ENCODE measurements at regions not wholly inside any gene's neighbourhood (a gene's known extent, or its start where the extent isn't known, plus 50 kb on each side); places are given as distances from the start of the nearest gene placed in this dataset.

DNA sequence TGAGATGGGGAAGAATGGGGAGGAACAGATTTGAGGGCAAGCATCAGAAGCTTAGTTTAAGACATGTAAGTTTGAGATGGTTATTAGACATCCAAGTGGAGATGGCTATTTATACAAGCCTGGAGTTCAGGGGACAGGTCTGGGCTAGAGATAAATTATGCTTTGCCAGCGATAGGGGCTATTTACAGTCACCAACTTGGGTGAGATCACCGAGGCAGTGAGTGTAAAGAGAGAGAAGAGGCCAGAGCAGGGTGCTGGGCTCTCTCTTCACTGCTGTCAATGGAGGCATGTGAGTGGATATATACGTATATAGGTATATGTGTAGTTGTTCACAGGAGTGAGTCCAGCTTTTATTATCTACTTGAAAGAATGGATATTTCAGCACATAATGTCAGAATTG lies 81.0 kb downstream of the QPCT start:
- H3K27me3 Mint-ChIP-seq = no peaks in the 10 kb centered on the region
- H3K4me3 Mint-ChIP-seq = no peak overlapping the region
- H3K36me3 Mint-ChIP-seq = no peaks in the 10 kb centered on the region
- DNase-seq = no peak
- H3K4me1 Mint-ChIP-seq = no peaks in the 10 kb centered on the region
- no peaks in the 10 kb centered on the region for H3K9me3 Mint-ChIP-seq
- no peak overlapping the region for H3K27ac Mint-ChIP-seq

DNA sequence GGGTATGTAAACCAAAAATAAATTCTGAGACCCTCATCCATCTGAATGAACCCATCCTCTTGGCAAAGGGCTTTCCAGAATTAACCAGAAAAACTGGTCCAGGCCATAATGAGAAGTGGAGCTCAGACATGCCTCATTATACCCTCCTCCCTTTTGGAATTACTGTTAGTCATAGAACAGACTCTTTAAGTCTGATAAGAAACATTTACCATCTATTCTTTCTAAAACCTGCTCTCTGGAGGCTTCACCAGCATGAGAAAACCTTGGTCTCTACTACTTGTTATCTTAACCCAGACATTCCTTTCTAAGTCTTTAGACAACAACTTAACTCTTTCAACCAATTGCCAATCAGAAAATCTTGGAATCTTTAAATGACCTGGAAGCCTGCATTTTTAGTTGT lies 82.8 kb downstream of the QPCT start:
- H3K36me3 Mint-ChIP-seq = no peaks in the 10 kb centered on the region
- H3K4me3 Mint-ChIP-seq = no peak overlapping the region
- no peak overlapping the region for H3K27ac Mint-ChIP-seq
- no peaks in the 10 kb centered on the region for H3K9me3 Mint-ChIP-seq
- no peaks in the 10 kb centered on the region for H3K27me3 Mint-ChIP-seq
- H3K4me1 Mint-ChIP-seq = no peaks in the 10 kb centered on the region
- no peak for DNase-seq

DNA sequence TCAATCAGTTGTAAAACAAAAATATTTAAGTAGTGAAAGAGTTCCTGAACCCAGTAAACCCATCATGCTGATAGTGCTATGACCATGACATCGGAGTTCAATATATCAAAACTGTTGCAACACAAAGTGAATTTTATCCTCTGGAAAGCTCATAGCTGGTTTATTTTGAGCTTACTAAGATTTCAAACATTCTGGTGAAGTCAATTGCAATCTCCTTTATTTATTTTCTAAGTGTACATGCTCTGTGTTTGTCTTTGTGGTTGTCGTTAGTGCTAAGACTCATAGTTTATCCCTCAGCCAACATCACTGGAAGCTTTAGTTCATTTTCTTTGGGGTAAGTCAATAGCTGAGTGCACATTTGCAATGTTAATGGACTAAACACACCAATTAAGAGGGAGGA lies 91.9 kb downstream of the QPCT start:
- no peaks in the 10 kb centered on the region for H3K9me3 Mint-ChIP-seq
- no peaks in the 10 kb centered on the region for H3K36me3 Mint-ChIP-seq
- no peak overlapping the region for H3K4me3 Mint-ChIP-seq

DNA sequence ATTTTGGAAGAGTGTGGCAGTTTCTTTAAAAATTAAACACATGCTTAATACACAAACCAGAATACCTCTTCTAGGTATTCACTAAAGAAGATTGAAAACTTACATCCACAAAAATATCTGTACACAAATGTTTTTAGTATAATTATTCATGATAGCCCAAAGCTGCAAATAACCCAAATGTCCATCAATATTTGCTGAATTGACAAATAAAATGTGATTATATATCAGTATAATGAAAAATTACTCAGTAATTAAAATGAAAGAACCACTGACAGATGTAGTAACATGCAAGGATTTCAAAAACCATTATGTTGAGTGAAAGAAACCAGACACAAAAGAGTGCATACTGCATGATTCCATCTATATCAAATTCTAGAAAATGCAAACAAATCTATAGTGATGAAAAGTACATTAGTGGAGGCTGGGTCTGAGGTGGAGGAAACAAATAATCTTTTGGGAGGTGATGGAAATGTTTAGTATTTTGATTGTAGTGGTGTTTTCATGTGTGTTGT lies 94.8 kb downstream of the QPCT start:
- DNase-seq = no peak
- Mint-ChIP-seq H3K36me3 (peaks cover 4% of the 10 kb centered on the region), H3K4me1 (no peaks in the 10 kb centered on the region), H3K4me3 (no peak overlapping the region), H3K27me3 (no peaks in the 10 kb centered on the region), H3K27ac (no peak overlapping the region), H3K9me3 (peaks cover 2% of the 10 kb centered on the region)

More for the DNA sequence above, 91.9 kb downstream of the QPCT start:
- Mint-ChIP-seq H3K27ac (no peak overlapping the region), H3K27me3 (peaks cover 3% of the 10 kb centered on the region), H3K4me1 (no peaks in the 10 kb centered on the region)
- no peak for DNase-seq

DNA sequence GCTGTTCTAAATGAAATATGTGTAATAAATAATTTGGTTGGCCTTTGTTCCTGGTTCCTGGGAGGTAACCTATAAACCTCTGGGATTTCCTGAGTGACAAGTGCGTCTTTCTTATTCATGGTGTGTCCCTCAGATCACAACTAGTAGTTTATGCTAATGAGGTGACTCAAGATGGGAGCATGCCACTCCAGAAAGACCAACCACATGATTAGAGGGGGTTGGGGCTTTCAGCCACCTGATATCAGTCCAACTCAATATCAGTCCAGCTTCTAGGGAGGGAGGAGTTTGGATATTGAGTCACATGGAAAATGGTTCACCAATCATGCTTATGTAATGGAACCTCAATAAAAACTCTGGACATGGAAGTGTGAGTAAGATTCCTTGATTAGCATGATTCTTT lies 96.6 kb downstream of the QPCT start:
- DNase-seq = no peak
- Mint-ChIP-seq H3K4me3 (no peak overlapping the region), H3K36me3 (peaks cover 4% of the 10 kb centered on the region), H3K9me3 (peaks cover 2% of the 10 kb centered on the region), H3K27me3 (no peaks in the 10 kb centered on the region), H3K27ac (no peak overlapping the region), H3K4me1 (no peaks in the 10 kb centered on the region)

DNA sequence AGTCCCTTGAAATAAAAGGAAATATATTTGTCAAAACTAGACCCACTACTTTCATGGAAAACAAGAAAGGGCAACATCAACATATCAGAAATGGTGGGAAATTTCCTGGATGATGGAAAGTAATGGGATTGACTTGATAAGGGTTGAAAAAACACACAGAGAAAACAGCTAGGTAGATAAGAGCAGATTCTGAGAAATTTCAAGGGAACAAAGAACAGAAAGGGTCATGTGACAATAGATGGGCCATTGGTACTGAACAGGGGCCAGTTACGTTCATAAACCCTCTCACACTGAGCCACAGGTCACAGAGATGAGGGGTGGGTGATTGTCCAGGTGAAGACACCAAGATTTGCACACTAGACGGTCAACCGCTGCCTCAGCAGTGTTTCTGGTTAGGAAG lies 98.7 kb downstream of the QPCT start:
- Mint-ChIP-seq H3K9me3 (peaks cover 2% of the 10 kb centered on the region), H3K36me3 (peaks cover 4% of the 10 kb centered on the region), H3K27ac (no peak overlapping the region), H3K4me1 (no peaks in the 10 kb centered on the region), H3K27me3 (no peaks in the 10 kb centered on the region), H3K4me3 (no peak overlapping the region)
- no peak for DNase-seq

DNA sequence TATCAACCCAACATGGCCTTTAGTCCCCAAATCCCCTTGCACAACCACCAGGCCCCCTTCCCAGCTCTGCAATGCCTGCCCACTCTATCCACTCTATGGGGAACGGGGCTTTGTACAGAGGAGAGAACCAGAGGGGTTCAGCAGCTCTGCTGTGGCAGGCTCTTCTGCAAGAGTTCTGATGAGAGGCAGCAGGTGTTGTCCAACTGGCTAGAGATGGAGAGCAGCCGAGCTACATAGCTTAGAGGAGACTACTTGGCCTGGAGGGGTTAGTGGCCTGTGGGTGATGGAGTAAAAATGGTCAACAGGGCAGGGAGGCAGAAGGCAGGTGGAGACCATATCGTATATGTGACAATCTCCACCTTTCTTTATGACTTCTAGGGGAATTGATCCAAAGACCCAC lies 103.0 kb downstream of the QPCT start:
- Mint-ChIP-seq H3K36me3 (peaks cover 2% of the 10 kb centered on the region), H3K9me3 (no peaks in the 10 kb centered on the region), H3K4me3 (no peak overlapping the region), H3K27me3 (no peaks in the 10 kb centered on the region), H3K4me1 (peaks cover 7% of the 10 kb centered on the region), H3K27ac (no peak overlapping the region)
- no peak for DNase-seq

DNA sequence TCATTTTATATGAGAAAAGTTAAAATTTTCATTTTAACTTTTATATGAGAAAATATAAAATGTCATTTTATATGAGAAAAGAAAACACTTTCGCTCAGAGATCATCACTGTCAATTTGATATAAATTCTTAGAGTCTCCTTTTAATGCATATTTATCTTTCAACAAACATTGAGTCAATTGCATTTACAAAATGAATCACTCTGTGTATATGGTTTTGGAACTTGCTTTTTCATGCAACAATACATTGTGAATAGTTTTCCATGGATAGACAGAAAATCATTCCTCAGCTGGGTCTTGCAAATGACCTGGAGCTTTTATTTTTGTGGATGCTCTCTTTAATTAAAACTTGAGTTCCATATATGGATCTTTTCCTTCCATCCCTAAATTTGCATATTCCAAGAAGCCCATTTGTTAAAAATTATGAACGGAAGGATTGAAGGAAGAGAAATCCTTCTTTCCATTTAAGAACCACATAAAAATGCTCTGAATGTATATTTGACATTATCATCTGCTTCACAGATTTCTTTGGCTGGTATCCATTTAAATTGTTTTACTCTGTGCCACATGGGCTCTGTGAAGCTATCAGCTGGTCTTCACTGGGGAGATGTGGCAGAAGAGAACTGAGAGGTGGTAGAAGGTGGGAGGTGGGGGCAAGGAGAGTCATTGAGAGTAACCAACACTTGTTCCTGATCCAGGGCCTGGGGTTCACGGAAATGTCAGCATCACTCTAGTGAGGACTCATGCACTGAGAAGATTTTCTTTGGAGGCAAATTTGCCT lies 104.1 kb downstream of the QPCT start:
- H3K27me3 Mint-ChIP-seq = no peaks in the 10 kb centered on the region
- H3K27ac Mint-ChIP-seq = no peak overlapping the region
- H3K36me3 Mint-ChIP-seq = no peaks in the 10 kb centered on the region
- H3K4me1 Mint-ChIP-seq = peaks cover 10% of the 10 kb centered on the region
- H3K9me3 Mint-ChIP-seq = no peaks in the 10 kb centered on the region
- no peak for DNase-seq
- H3K4me3 Mint-ChIP-seq = no peak overlapping the region

DNA sequence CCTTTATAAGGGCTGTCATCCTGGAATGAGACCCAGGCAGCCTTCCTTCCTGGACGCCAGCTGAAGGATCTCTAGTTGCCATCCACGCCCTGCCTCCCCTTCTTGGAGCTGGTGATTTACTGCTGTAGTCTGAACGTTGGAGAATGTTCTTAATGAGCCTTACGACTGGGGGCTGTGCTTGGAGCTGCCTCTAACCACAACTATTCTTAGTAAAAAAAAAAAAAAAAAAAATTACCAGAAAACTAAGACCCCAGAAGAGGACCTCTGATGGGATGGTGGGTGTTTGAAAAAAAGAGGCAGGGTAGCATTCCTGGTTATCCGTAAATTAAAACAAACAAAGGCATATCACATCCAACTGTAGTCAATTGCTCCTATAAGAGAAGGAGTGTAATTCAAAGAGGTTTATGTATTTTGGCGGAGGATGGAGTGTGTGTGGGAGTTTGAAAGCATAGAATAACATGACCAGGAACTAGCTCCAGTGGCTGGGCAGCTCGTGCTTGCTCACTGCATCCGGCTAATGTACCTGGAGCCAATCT lies 105.4 kb downstream of the QPCT start:
- Mint-ChIP-seq H3K4me3 (no peak overlapping the region), H3K27ac (no peak overlapping the region), H3K36me3 (no peaks in the 10 kb centered on the region), H3K9me3 (no peaks in the 10 kb centered on the region), H3K27me3 (no peaks in the 10 kb centered on the region), H3K4me1 (peaks cover 11% of the 10 kb centered on the region)
- no peak for DNase-seq

DNA sequence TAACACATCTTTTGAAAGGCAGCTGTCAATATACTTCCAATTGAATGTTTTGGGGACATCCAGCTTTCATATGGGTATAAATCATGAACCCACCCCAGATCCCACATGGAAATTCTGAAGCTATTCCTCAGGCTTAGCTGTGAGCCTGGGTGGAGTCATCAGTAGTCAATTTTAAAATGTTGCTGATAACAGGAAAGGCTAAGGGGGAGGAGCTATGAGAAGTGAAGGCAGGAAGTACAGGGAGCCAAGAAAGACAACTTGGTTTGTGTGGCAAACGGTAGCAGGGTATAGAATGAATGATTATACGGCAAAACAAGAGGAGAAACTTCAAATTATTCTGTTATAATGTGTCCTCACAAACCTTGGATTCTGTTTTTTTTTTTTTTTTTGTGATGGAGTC lies 108.6 kb downstream of the QPCT start:
- Mint-ChIP-seq H3K4me1 (peaks cover 34% of the 10 kb centered on the region), H3K27me3 (no peaks in the 10 kb centered on the region), H3K4me3 (no peak overlapping the region), H3K36me3 (no peaks in the 10 kb centered on the region), H3K27ac (no peak overlapping the region), H3K9me3 (no peaks in the 10 kb centered on the region)
- DNase-seq = no peak

DNA sequence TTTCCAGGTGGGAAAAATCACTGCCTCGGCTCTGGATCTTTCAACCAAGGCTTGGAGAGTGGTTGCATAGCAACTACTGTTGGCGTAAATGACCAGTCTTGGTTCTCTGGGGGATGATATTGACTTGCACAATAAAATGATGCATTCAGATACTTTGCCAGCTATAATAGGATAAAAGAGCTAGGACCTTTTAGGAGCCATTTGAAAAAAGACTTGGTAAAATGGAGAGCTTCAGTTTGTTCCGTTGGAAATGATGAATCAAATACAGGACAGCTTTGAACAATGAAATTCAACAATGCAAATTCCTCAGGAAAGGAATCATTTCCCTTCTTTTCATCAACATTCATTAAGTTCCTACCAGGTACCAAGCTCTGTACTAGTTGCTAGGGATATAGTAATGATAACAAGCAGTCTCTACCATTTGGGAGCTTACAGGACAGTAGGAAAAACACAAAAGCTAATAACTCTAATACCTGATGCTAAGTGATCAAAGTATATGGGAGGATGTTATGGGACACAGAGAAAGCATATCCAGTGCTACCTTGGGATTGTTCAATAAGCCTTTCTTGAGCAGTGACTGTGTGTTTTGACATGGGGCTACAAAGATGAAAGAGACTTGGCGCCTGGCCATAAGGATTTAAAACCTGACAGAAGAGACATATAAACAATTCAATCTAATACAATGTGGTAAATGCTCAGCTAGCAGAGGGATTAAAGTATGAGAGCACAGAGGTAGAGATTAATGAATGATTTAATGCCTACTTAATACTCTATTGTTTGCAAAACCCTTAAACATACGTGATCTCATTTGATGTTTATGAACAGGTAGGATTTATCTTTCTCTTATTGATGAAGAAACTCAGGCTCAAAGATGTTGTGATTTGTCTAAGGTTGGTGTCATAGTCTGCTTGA lies 110.7 kb downstream of the QPCT start:
- Mint-ChIP-seq H3K36me3 (no peaks in the 10 kb centered on the region), H3K9me3 (no peaks in the 10 kb centered on the region), H3K27me3 (no peaks in the 10 kb centered on the region), H3K4me3 (no peak overlapping the region), H3K27ac (no peak overlapping the region), H3K4me1 (peaks cover 42% of the 10 kb centered on the region)
- DNase-seq = no peak

DNA sequence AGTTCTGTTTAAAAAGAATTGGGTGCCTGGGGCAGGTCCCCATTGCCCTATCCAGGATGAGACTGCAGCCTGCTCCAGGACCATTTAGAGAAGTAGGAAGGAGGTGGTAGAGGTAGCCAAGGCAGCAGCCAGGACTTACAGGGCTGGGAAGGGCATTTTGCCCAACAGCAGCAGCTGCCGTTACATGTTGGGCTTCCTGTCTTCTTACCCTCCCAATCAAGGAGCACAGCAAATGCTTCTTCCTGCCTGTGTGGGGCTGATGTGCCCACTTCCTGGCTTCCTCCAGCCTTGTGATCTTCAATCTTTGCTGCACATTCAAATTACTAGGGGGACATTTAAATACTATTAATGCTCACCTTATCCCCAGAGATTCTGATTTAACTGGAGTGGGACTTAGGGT lies 112.0 kb downstream of the QPCT start:
- Mint-ChIP-seq H3K9me3 (no peaks in the 10 kb centered on the region), H3K27ac (peak overlapping the region; percentile 60), H3K36me3 (no peaks in the 10 kb centered on the region), H3K4me1 (peaks cover 43% of the 10 kb centered on the region), H3K4me3 (no peak overlapping the region), H3K27me3 (no peaks in the 10 kb centered on the region)
- peak; percentile 2 for DNase-seq

DNA sequence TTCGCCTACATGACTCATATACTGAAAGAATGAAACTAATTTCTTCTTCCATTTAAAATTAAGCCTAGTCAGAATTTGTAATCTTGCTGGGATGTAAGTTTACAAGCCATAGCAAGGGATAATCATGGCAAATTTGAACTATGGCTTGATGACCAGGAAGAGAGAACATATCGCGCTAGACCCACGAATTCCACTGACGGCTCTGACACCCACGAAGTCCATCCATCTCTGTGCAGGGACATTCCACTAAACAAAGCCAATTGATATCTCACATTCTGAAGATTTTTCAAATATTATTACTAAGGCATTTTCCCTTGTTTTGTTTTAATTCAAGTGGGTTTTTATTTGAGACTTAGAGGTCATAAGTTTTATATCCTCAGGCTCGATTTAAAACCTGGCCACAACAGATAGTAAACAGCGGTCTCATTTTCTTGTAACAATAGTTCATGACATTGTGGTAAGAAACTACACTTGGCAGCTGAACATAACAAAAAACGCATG lies 113.0 kb downstream of the QPCT start:
- Mint-ChIP-seq H3K27ac (no peak overlapping the region), H3K4me3 (no peak overlapping the region), H3K4me1 (peaks cover 43% of the 10 kb centered on the region), H3K9me3 (no peaks in the 10 kb centered on the region), H3K36me3 (no peaks in the 10 kb centered on the region), H3K27me3 (no peaks in the 10 kb centered on the region)
- DNase-seq = no peak

DNA sequence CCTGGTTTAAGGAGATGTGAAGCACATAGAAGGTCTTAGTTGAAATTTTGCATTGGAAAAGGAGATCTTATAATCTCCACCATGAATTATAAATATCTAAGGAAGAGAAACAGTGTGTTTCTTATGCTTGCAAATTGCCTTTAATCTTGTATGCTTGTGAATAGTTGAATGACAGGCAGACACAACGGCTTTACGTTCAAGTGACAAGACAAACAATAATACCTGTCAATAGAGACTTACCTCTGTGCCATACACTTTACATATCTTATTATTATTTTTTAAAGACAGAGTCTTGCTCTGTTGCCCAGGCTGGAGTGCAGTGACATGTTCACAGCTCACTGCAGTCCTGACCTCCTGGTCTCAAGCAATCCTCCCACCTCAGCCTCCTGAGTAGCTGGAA lies 113.7 kb downstream of the QPCT start:
- DNase-seq = no peak
- H3K9me3 Mint-ChIP-seq = no peaks in the 10 kb centered on the region
- H3K4me1 Mint-ChIP-seq = peaks cover 41% of the 10 kb centered on the region
- H3K27ac Mint-ChIP-seq = no peak overlapping the region
- no peaks in the 10 kb centered on the region for H3K36me3 Mint-ChIP-seq
- no peaks in the 10 kb centered on the region for H3K27me3 Mint-ChIP-seq
- no peak overlapping the region for H3K4me3 Mint-ChIP-seq
